Gastroesophageal sphincter (tissue), 4 donors: ENCODE measurements at regions not wholly inside any gene's neighbourhood (a gene's known extent, or its start where the extent isn't known, plus 50 kb on each side); places are given as distances from the start of the nearest gene placed in this dataset.

Source experiments
- ATAC-seq: fragments of 150-250 bp; one replicate; pipeline ENCODE4 v1.9.1; 2016; ENCODE audit warnings: mild to moderate bottlenecking, moderate library complexity
- H3K27ac ChIP-seq, 4 donors: fragments of 200-600 bp; sonication (generic) in 3 of 4; 1 replicate in 3 of 4; 2 replicates in 1 of 4; pipeline ENCODE4 v1.5.1; 2016 to 2019
- H3K27me3 ChIP-seq: fragments of 200-600 bp; sonication (generic); one replicate; pipeline ENCODE4 v1.5.1; 2019
- H3K36me3 ChIP-seq, 2 donors: fragments of 200-600 bp; sonication (generic); one replicate each; pipeline ENCODE4 v1.5.1; 2019; ENCODE audit warnings: control low read depth in 1 of 2
- H3K4me1 ChIP-seq, 3 donors: fragments of 200-600 bp; sonication (generic); 1 replicate in 2 of 3; 2 replicates in 1 of 3; pipeline ENCODE4 v1.5.1; 2016 to 2019; ENCODE audit warnings: control low read depth in 2 of 3
- H3K4me3 ChIP-seq, 2 donors: fragments of 200-600 bp; sonication (generic); one replicate each; pipeline ENCODE4 v1.5.1; 2019; ENCODE audit warnings: mild to moderate bottlenecking in 1 of 2, moderate library complexity in 1 of 2
- H3K9me3 ChIP-seq, 3 donors: fragments of 200-600 bp; sonication (generic); one replicate each; pipeline ENCODE4 v1.5.1; 2017 to 2019; ENCODE audit warnings: control low read depth in 2 of 3
- EP300 ChIP-seq: sonication (generic); formaldehyde crosslinking; IDR thresholded peaks from one replicate; pipeline ENCODE4 v1.6.1; 2017; ENCODE audit warnings: antibody characterized with exemption, mild to moderate bottlenecking
- POLR2A ChIP-seq, 2 donors: fragments of 450-650 bp; IDR thresholded peaks; one replicate each; pipeline ENCODE4 v1.6.1; 2017; ENCODE audit warnings: antibody characterized with exemption in 2 of 2, mild to moderate bottlenecking in 2 of 2, moderate library complexity in 1 of 2
- POLR2AphosphoS5 ChIP-seq: sonication (generic); formaldehyde crosslinking; IDR thresholded peaks from one replicate; pipeline ENCODE4 v1.6.1; 2017; ENCODE audit warnings: antibody characterized with exemption
- WGBS, 2 donors: methylation state at CpG; one replicate each; pipeline ENCODE4 v1.1.5; 2018; ENCODE audit warnings: low coverage in 1 of 2; 5-methylcytosine and 5-hydroxymethylcytosine counted together
- TF ChIP-seq, protein P1 (sequence below), 4 experiments: fragments of 200-600 bp in 2 of 4; fragments of 450-650 bp in 2 of 4; sonication (generic) in 1 of 4; IDR thresholded peaks; one replicate each; pipeline ENCODE4 v1.5.1; 2017 to 2019; ENCODE audit warnings: antibody characterized with exemption in 4 of 4, mild to moderate bottlenecking in 2 of 4, moderate library complexity in 2 of 4

DNA sequence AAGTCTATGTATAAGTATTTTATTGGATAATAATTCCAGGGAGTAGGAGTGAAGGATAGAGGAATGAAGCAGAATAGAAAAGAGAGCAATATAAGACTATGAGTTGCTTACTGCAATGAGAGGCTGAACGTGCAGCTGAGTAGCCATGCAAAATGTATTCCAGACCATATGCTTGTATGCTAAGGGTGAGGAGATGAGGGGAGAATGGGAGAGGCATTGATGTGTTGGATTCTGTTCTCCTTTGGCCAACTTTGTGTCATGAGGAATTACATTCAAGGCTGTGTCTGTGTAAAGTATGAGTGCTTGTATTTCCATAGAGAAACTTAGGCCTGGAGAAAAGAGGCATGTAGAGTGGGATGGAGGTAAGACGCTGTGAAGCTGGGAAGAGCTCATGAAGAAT, 301.8 kb downstream of the ARL6IP6 start:
- Histone ChIP-seq H3K27me3 (no peaks in the 10 kb centered on the region), H3K36me3 (no peaks in the 10 kb centered on the region), H3K4me3 (no peak overlapping the region), H3K4me1 (no peaks in the 10 kb centered on the region), H3K27ac (no peak overlapping the region), H3K9me3 (peaks cover 0 to 26% (median 0%) of the 10 kb centered on the region in 3 donors)
- no peak for ATAC-seq
- TF ChIP-seq, protein P1, sequence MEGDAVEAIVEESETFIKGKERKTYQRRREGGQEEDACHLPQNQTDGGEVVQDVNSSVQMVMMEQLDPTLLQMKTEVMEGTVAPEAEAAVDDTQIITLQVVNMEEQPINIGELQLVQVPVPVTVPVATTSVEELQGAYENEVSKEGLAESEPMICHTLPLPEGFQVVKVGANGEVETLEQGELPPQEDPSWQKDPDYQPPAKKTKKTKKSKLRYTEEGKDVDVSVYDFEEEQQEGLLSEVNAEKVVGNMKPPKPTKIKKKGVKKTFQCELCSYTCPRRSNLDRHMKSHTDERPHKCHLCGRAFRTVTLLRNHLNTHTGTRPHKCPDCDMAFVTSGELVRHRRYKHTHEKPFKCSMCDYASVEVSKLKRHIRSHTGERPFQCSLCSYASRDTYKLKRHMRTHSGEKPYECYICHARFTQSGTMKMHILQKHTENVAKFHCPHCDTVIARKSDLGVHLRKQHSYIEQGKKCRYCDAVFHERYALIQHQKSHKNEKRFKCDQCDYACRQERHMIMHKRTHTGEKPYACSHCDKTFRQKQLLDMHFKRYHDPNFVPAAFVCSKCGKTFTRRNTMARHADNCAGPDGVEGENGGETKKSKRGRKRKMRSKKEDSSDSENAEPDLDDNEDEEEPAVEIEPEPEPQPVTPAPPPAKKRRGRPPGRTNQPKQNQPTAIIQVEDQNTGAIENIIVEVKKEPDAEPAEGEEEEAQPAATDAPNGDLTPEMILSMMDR (IDR thresholded peaks at IDR 0.05), result no peak
- no peak for TF ChIP-seq EP300
- no peak for TF ChIP-seq POLR2AphosphoS5
- TF ChIP-seq POLR2A (IDR thresholded peaks at IDR 0.05), result no peak
- WGBS, 2 donors, result 67 to 80% methylated on average over 2 of the region's 2 CpGs

DNA sequence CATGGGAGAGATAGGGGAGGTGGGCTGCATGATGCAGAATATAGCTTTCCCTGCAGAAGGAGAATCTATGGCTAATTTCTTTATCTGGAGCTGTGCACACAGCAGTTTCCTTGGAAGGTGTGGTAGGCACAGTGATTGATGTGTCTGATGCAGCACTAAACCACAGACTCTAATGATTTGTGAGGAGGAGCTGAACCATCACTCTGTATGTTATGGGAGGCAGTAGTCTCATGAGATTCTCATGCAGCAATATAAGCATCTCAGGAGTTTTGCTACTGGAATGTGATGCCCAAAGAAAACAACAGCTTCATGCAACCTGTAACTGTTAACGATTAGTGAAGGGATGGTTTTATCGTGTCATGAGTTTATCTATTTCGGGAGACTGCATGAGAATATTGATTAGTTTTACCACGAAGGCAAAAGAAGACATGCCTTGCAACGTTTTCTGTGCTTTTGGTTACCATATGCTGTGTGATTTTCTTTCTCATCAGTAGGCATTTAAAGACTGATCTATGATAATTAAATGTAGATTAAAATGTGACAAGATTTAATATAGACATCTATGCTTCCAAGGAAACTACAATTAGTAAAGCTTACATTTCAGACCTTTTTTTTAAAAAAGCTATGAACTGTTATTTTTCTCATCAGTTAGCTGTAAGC, 286.8 kb downstream of the ARL6IP6 start:
- TF ChIP-seq POLR2A (IDR thresholded peaks at IDR 0.05) (no peak), EP300 (no peak), POLR2AphosphoS5 (no peak)
- no peaks in the 10 kb centered on the region for H3K27me3 ChIP-seq
- no peak overlapping the region for H3K27ac ChIP-seq
- no peaks in the 10 kb centered on the region for H3K36me3 ChIP-seq
- no peak overlapping the region for H3K4me3 ChIP-seq
- H3K4me1 ChIP-seq, result no peaks in the 10 kb centered on the region
- WGBS, 2 donors, result 58 to 74% methylated on average over 5 of the region's 5 CpGs
- no peaks in the 10 kb centered on the region for H3K9me3 ChIP-seq
- no peak for ATAC-seq

DNA sequence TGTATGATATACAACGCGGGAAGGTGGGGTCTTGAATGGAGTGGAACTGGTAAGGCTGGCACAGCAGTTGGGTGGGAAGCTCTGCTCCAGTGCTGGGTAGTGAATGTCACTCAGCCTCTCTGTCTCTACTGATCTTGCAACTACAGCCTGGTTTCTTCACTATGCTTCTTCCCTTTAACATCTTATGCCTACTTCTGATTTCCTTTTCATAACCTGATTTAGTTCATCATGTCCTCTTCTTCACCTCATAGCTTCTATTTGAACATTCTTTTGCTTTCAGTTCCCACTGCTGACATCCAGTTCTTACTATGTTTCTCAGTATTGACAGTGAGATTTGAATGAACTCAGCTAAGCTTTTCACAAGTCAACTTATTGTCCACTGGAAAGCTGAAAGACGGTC, 286.2 kb downstream of the ARL6IP6 start:
- H3K27ac ChIP-seq, result no peak overlapping the region
- H3K4me1 ChIP-seq, result no peaks in the 10 kb centered on the region
- no peaks in the 10 kb centered on the region for H3K9me3 ChIP-seq
- H3K36me3 ChIP-seq, result no peaks in the 10 kb centered on the region
- WGBS, 2 donors, result 79 to 82% methylated on average over 2 of the region's 3 CpGs
- no peak overlapping the region for H3K4me3 ChIP-seq
- H3K27me3 ChIP-seq, result no peaks in the 10 kb centered on the region
- no peak for TF ChIP-seq POLR2A (IDR thresholded peaks at IDR 0.05)
- no peak for TF ChIP-seq POLR2AphosphoS5
- no peak for TF ChIP-seq EP300
- TF ChIP-seq, protein P1 (IDR thresholded peaks at IDR 0.05), result no peak
- no peak for ATAC-seq

DNA sequence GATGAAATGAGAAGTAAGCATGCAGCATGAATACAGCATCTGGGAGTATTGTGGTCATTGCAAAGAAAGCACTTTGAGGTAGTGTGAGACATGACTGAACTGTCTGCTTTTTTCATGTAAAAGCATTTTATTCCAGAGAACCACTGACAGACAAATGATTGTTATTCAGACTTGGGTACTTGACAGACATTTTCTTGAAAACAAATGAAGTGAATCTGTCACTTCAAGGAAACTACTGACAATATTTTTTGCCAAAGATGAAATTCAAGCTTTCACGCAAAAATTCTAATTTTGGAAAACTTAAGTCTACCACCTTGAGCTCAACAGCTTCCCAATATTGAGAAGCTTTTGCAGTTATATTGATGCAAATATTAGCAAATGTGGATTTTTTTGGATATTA, 255.7 kb downstream of the ARL6IP6 start:
- WGBS, 2 donors, result 33 to 50% methylated on average over 1 of the region's 1 CpG
- peaks cover 0 to 15% (median 0%) of the 10 kb centered on the region in 3 donors for H3K9me3 ChIP-seq
- no peaks in the 10 kb centered on the region for H3K36me3 ChIP-seq
- no peak overlapping the region for H3K27ac ChIP-seq
- no peak for TF ChIP-seq EP300
- TF ChIP-seq POLR2A (IDR thresholded peaks at IDR 0.05), result no peak
- TF ChIP-seq, protein P1 (IDR thresholded peaks at IDR 0.05), result no peak
- no peak overlapping the region for H3K4me3 ChIP-seq
- H3K4me1 ChIP-seq, result no peaks in the 10 kb centered on the region
- ATAC-seq, result no peak
- no peaks in the 10 kb centered on the region for H3K27me3 ChIP-seq

DNA sequence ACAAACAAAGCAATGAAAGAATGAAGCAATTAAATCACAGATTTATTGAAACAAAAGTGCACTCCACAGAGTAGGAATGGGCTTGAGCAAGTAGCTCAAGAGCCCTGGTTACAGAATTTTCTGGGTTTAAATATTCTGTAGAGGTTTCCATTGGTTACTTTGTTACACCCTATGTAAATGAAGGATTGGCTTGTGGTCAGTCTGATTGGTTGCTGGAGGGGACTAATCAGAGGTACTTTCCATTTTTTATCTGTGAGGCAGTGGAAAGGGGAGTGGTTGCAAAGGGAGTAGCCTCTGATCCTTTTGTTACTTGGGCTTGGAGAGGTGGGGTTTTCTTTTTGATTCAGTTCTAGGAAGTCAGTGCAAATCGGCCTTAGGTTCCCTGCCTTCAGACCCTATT, 253.3 kb downstream of the ARL6IP6 start:
- 80 to 83% methylated on average over 1 of the region's 1 CpG for WGBS, 2 donors
- TF ChIP-seq, protein P1 (IDR thresholded peaks at IDR 0.05), result no peak
- no peak for TF ChIP-seq POLR2AphosphoS5
- TF ChIP-seq POLR2A (IDR thresholded peaks at IDR 0.05), result no peak
- no peak for TF ChIP-seq EP300
- Histone ChIP-seq H3K9me3 (peaks cover 0 to 15% (median 0%) of the 10 kb centered on the region in 3 donors), H3K4me1 (no peaks in the 10 kb centered on the region), H3K4me3 (no peak overlapping the region), H3K36me3 (no peaks in the 10 kb centered on the region), H3K27ac (no peak overlapping the region), H3K27me3 (no peaks in the 10 kb centered on the region)
- no peak for ATAC-seq
